ENCODE measurements at regions not wholly inside any gene's neighbourhood (a gene's known extent, or its start where the extent isn't known, plus 50 kb on each side); places are given as distances from the start of the nearest gene placed in this dataset.

GRCh38 chr22:48653306-48653705 is 1174.4 kb downstream of the BRD1 start:
- TF ChIP-seq CTCF (IDR thresholded peaks at IDR 0.05): no peak
- Histone ChIP-seq H3K9me3 (no peaks in the 10 kb centered on the region), H3K27ac (no peak overlapping the region), H3K4me3 (no peak overlapping the region), H3K27me3 (replicated peaks; ENCODE audit: insufficient read depth) (no peaks in the 10 kb centered on the region), H3K4me1 (ENCODE audit: control insufficient read depth in 1 of 2, low read depth in 2 of 2) (no peaks in the 10 kb centered on the region), H3K36me3 (no peaks in the 10 kb centered on the region)
- ATAC-seq (ENCODE audit: insufficient number of reproducible peaks, low FRiP score, low read depth): no peak
- DNase-seq (ENCODE audit: low spot score): no peak

DNA sequence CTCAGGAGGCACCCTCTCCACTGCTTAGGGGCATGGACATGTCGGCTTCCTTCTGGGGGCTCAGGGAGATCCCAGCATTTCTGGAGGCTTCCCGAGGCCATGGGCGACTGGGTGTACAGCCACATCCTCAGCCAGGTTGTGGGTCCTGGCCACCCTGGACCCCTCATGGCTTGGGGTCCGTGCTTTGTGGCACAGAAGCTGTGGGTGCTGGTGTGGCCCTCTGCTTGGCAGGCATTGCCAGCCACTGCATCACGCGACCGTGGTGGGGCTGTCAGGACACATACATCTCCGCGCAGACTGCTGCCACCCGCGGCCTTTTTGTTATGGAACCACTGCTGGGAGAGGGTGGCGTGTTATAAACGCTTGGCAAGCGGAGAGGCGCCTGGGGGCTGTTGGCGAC is 1174.9 kb downstream of the BRD1 start:
- ATAC-seq (ENCODE audit: insufficient number of reproducible peaks, low FRiP score, low read depth): no peak
- Histone ChIP-seq H3K36me3 (no peaks in the 10 kb centered on the region), H3K27ac (no peak overlapping the region), H3K27me3 (replicated peaks; ENCODE audit: insufficient read depth) (no peaks in the 10 kb centered on the region), H3K4me1 (ENCODE audit: control insufficient read depth in 1 of 2, low read depth in 2 of 2) (no peaks in the 10 kb centered on the region), H3K9me3 (no peaks in the 10 kb centered on the region), H3K4me3 (no peak overlapping the region)
- TF ChIP-seq CTCF (IDR thresholded peaks at IDR 0.05): no peak
- DNase-seq (ENCODE audit: low spot score): no peak

DNA sequence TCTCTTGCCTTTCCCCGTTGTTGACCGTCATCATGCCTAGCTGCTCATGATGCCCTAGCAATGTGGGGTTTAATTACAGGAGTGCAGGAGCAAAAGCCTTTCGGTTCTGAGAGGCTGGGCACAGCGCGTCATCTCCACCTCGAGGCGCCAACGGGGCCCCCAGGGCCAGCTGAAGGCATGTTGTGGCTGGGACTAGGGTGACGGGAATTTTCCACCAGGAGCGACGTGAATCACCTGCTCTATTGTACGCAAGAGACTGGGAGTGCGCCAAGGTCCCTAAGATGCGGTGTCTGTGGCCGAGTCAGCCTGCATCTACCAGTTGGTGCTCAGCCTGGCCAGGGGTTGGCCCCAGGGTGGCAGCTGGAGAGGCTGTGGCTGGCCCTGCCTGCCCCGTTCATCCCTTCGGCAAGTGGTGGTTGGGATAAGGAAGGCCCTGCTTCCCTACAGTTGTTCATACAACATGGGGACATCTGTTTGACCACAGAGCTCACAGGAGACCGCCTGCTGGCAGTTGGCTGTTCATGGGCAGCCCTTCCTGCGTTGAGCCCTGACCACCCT is 1175.6 kb downstream of the BRD1 start:
- H3K9me3 ChIP-seq: no peaks in the 10 kb centered on the region
- H3K36me3 ChIP-seq: no peaks in the 10 kb centered on the region
- no peak overlapping the region for H3K27ac ChIP-seq
- no peaks in the 10 kb centered on the region for H3K4me1 ChIP-seq (ENCODE audit: control insufficient read depth in 1 of 2, low read depth in 2 of 2)
- DNase-seq (ENCODE audit: low spot score): no peak
- H3K27me3 ChIP-seq (replicated peaks; ENCODE audit: insufficient read depth): no peaks in the 10 kb centered on the region
- ATAC-seq (ENCODE audit: insufficient number of reproducible peaks, low FRiP score, low read depth): no peak
- no peak overlapping the region for H3K4me3 ChIP-seq
- TF ChIP-seq CTCF (IDR thresholded peaks at IDR 0.05): no peak

DNA sequence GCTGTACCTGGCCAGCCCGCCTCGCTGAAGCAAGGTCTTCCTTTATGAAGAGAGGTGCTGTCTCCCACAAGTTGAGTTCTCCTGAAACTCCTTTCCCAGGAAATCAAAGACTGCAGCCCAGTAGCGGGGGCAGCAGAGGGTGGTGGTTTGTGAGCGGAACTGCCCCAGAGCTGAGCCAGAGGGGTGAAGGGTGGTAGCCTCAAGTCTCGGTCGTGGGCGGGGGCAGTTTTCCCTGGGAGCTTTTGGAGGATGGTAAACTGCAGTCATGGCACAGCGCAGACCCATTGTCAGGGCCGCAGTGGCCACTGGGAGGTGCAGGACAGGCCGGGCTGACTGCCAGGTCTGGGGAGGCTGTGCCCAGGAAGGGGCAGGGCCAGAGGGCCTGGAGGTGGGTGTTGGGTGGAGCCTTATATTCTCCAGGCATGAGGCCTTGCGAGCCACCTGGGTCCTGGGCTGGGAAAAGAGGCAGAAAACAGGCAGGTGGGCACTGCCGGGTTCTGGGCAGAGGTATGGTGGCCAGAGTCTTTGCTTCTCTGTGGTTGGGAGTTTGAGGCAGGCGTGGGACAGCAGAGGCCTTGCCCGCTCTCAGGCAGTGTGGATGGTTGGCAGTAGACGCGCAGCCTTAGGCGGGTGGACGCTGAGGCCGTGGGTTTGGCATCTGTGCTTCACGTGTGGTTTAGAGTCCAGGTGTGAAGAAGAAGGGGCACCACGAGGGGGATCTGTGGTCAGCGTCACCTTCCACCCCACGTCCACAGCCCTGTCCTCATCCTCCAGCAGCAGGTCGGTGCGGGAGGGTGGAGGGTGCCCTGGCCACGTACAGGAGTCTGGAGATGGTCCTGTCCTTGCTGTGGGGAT is 1176.4 kb downstream of the BRD1 start:
- ATAC-seq (ENCODE audit: insufficient number of reproducible peaks, low FRiP score, low read depth): no peak
- Histone ChIP-seq H3K27me3 (replicated peaks; ENCODE audit: insufficient read depth) (no peaks in the 10 kb centered on the region), H3K4me3 (no peak overlapping the region), H3K9me3 (no peaks in the 10 kb centered on the region), H3K4me1 (ENCODE audit: control insufficient read depth in 1 of 2, low read depth in 2 of 2) (no peaks in the 10 kb centered on the region), H3K27ac (no peak overlapping the region), H3K36me3 (no peaks in the 10 kb centered on the region)
- no peak for DNase-seq (ENCODE audit: low spot score)
- TF ChIP-seq CTCF (IDR thresholded peaks at IDR 0.05): no peak

DNA sequence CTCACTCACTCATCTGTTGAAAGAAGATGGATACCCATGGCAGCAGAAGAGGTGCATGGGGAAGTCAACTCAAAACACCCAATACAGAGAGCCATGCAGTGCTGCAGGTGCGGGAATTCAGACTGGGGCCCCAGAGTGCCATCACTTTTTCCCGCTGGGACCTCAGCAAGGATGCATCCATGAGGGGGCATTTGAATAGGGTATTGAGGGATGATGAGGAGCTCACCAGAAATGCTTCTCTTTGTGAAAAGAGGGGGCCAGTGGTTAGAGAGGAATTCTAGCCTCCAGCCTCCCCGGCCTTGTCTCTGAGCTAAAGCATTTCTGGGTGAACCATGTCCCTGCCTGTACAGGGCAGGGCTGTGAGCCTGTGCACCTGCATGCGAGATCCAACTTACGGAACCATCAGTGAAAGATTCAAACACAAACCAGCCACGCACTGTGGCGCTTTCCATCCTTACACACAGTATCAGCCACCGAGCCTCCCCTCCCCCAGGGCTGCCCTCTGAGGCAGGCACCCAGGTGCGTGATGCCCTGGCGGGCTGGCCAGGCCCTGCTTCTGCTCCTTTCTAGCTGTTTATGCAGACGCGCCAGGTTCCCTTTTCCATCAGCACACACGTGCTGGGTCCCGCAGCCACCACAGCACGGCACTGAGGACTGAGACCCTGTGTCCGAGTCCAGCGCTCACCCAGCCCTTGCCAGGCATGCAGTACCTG is 1177.2 kb downstream of the BRD1 start:
- ATAC-seq (ENCODE audit: insufficient number of reproducible peaks, low FRiP score, low read depth) (no peak), DNase-seq (ENCODE audit: low spot score) (no peak)
- Histone ChIP-seq H3K36me3 (no peaks in the 10 kb centered on the region), H3K9me3 (no peaks in the 10 kb centered on the region), H3K27ac (no peak overlapping the region), H3K4me3 (no peak overlapping the region), H3K4me1 (ENCODE audit: control insufficient read depth in 1 of 2, low read depth in 2 of 2) (no peaks in the 10 kb centered on the region), H3K27me3 (replicated peaks; ENCODE audit: insufficient read depth) (no peaks in the 10 kb centered on the region)
- no peak for TF ChIP-seq CTCF (IDR thresholded peaks at IDR 0.05)
